Calu3 (cell line): ENCODE measurements at regions not wholly inside any gene's neighbourhood (a gene's known extent, or its start where the extent isn't known, plus 50 kb on each side); places are given as distances from the start of the nearest gene placed in this dataset.

Experiments used
- BruUV-seq: library from RNA; stranded (reverse); fragments of 400-500 nt; replicated peaks from 2 replicates; lab custom pipeline; 2021; lab: Mats Ljungman, UMichigan
- CTCF ChIA-PET: fragments of 300-600 bp; sonication (Branson Sonifier 250); formaldehyde crosslinking; loops from one replicate; lab custom pipeline; 2022; ENCODE audit warnings: antibody characterized with exemption; lab: Charles Lee
- DNase-seq: peaks from one replicate; pipeline ENCODE4 v3.0.0; 2022
- H3K27ac Mint-ChIP-seq: one replicate; pipeline ENCODE4 v1.8.0; 2022; ENCODE audit warnings: mixed read lengths; ENCODE audit not compliant: unreplicated experiment
- H3K27me3 Mint-ChIP-seq: one replicate; pipeline ENCODE4 v1.8.0; 2022; ENCODE audit warnings: mixed read lengths; ENCODE audit not compliant: unreplicated experiment
- H3K36me3 Mint-ChIP-seq: one replicate; pipeline ENCODE4 v1.8.0; 2022; ENCODE audit warnings: mild to moderate bottlenecking, moderate library complexity, mixed read lengths; ENCODE audit not compliant: insufficient read depth, unreplicated experiment
- H3K4me1 Mint-ChIP-seq: one replicate; pipeline ENCODE4 v1.8.0; 2022; ENCODE audit warnings: mild to moderate bottlenecking, low read depth, mixed read lengths; ENCODE audit not compliant: unreplicated experiment
- H3K4me3 Mint-ChIP-seq: one replicate; pipeline ENCODE4 v1.8.0; 2022; ENCODE audit warnings: mild to moderate bottlenecking, low read depth, moderate library complexity, mixed read lengths; ENCODE audit not compliant: unreplicated experiment
- H3K9me3 Mint-ChIP-seq: one replicate; pipeline ENCODE4 v1.8.0; 2022; ENCODE audit warnings: low read depth, mixed read lengths; ENCODE audit not compliant: unreplicated experiment
- intact Hi-C: fragments of 100-400 bp; cut with micrococcal nuclease; formaldehyde crosslinking; loops from one replicate; pipeline ENCODE4 v1.10.0; 2022; ENCODE audit not compliant: unreplicated experiment
- TF ChIP-seq, protein P1 (sequence below): fragments of 200-600 bp; IDR thresholded peaks from one replicate; pipeline ENCODE4 v1.8.0; 2022; ENCODE audit warnings: antibody characterized with exemption; ENCODE audit not compliant: unreplicated experiment

DNA sequence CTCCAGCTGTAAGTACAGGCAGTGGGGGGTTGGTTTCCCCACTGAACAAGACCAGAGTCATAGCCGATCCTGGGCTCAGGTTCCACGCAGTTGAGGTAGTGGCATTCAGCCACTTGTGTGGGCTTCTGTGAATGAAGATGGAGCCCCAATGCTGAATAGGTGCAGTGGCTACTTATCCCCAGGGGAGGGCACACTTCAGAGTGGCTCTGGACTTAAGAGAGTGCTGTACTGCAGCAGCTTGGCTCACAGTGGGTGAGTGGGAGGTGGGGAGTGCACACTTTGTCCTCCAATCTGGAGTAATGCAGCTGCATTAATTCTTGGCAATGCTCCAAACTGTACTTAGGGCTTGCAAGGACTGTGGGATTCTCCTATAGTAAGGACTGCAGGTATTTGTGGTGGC lies 81.9 kb downstream of the BUB3 start:
- H3K4me1 Mint-ChIP-seq = no peaks in the 10 kb centered on the region
- no peak for DNase-seq
- intact Hi-C loops = no loop called here
- H3K27ac Mint-ChIP-seq = no peak overlapping the region
- CTCF ChIA-PET = no interaction called here
- TF ChIP-seq, protein P1, sequence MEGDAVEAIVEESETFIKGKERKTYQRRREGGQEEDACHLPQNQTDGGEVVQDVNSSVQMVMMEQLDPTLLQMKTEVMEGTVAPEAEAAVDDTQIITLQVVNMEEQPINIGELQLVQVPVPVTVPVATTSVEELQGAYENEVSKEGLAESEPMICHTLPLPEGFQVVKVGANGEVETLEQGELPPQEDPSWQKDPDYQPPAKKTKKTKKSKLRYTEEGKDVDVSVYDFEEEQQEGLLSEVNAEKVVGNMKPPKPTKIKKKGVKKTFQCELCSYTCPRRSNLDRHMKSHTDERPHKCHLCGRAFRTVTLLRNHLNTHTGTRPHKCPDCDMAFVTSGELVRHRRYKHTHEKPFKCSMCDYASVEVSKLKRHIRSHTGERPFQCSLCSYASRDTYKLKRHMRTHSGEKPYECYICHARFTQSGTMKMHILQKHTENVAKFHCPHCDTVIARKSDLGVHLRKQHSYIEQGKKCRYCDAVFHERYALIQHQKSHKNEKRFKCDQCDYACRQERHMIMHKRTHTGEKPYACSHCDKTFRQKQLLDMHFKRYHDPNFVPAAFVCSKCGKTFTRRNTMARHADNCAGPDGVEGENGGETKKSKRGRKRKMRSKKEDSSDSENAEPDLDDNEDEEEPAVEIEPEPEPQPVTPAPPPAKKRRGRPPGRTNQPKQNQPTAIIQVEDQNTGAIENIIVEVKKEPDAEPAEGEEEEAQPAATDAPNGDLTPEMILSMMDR = no peak
- H3K4me3 Mint-ChIP-seq = no peak overlapping the region
- no TSS peak for BruUV-seq
- peaks cover 8% of the 10 kb centered on the region for H3K9me3 Mint-ChIP-seq
- no peaks in the 10 kb centered on the region for H3K36me3 Mint-ChIP-seq
- H3K27me3 Mint-ChIP-seq = peaks cover 15% of the 10 kb centered on the region

DNA sequence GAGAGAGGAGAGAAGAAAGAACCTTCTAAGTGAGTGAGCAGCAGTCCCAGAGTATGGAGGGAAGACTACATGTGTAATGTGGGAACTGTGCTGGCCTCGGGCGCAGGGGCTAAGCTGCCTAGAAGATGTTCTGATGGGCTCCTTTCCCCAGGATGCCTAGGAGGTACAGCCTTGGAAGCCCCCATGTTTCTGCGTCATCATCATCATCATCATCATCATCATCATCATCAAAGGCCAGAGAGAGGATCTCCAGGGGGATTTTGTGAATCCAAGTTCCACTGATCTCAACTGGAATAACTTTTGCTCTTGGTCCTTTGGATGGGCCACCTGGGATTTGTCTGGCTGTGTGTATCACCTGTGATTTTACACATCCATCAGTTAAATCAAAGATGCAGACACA lies 86.0 kb downstream of the BUB3 start:
- no TSS peak for BruUV-seq
- CTCF ChIA-PET = no interaction called here
- no peak for DNase-seq
- Mint-ChIP-seq H3K4me3 (no peak overlapping the region), H3K9me3 (peaks cover 1% of the 10 kb centered on the region), H3K36me3 (no peaks in the 10 kb centered on the region), H3K27me3 (peaks cover 15% of the 10 kb centered on the region), H3K27ac (no peak overlapping the region), H3K4me1 (no peaks in the 10 kb centered on the region)
- intact Hi-C loops = no loop called here
- TF ChIP-seq, protein P1 = no peak

DNA sequence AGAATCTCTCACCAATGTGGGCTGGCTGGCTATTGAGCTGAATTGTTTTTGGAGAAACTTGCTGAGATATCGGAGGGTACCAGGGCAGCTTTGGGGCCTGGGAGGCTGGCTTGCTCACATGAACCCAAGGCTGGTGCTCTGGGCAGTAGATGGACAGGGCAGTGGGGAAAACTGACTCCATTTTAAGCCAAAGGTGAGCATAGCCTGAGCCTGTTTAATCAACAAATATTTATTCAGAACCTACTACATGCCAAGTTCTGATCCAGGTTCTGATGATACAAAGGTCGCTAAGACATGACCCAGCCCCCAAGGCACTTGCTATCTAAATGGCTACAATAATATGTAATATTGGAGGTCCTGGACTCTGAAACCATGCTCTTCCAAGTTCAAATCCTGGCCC lies 86.6 kb downstream of the BUB3 start:
- CTCF ChIA-PET = no interaction called here
- TF ChIP-seq, protein P1 = no peak
- H3K4me3 Mint-ChIP-seq = no peak overlapping the region
- H3K9me3 Mint-ChIP-seq = no peaks in the 10 kb centered on the region
- no peaks in the 10 kb centered on the region for H3K36me3 Mint-ChIP-seq
- no TSS peak for BruUV-seq
- peaks cover 15% of the 10 kb centered on the region for H3K27me3 Mint-ChIP-seq
- no peak overlapping the region for H3K27ac Mint-ChIP-seq
- no peaks in the 10 kb centered on the region for H3K4me1 Mint-ChIP-seq
- intact Hi-C loops = no loop called here
- no peak for DNase-seq

DNA sequence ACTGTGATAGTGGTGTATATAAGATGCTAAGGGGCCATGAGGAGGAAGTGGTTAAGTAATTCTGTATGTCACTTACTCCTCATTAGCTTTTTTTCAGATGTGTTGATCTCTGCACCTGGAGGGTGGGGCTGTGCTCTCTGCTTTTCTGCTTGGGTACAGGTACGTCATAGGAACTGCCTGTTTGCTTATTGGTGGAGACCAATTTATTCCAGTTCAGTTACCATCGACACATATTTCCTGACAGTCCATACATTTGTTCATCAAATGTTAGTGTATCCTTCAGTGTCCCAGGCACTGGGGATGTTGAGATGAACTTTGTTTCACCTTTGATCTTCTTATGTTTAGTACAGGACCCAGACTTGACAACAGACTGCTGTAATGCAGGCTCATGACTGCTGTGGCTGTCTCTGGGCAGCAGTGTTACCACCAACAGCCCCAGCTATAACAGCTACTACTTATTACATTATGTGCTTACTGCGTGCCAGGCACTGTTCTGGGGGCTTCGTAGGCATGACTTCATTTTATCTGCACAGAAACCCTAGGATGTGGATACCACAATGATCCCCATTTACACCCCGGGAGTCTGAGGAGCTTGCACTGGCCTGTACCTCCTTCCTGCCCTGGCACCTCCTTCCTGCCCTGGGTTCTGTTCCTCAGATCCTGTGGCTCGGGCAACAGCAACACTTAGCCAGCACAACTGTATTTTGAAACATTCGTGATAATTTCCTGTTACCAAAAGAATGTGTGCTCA lies 87.4 kb downstream of the BUB3 start:
- Mint-ChIP-seq H3K27ac (no peak overlapping the region), H3K9me3 (no peaks in the 10 kb centered on the region), H3K36me3 (no peaks in the 10 kb centered on the region), H3K27me3 (peaks cover 15% of the 10 kb centered on the region), H3K4me1 (no peaks in the 10 kb centered on the region), H3K4me3 (no peak overlapping the region)
- TF ChIP-seq, protein P1 = no peak
- BruUV-seq = no TSS peak
- intact Hi-C loops = no loop called here
- CTCF ChIA-PET = no interaction called here
- DNase-seq = no peak
